IMR-90 (cell line): ENCODE measurements at regions not wholly inside any gene's neighbourhood (a gene's known extent, or its start where the extent isn't known, plus 50 kb on each side); places are given as distances from the start of the nearest gene placed in this dataset.

Experiments
- ATAC-seq: fragments of 200-7000 bp; cut with Tn5 transposase; 2 replicates; pipeline ENCODE4 v1.9.1; 2020; ENCODE audit warnings: low read depth, mild to moderate bottlenecking, moderate library complexity
- BruUV-seq: library from RNA; stranded (reverse); fragments of 400-500 nt; replicated peaks from 2 replicates; lab custom pipeline; 2021; lab: Mats Ljungman, UMichigan
- CTCF ChIA-PET: fragments of 300-600 bp; formaldehyde crosslinking; extraction: SDS; loops from one replicate; lab custom pipeline; 2021; ENCODE audit warnings: antibody characterized with exemption; lab: Yijun Ruan, JAX
- POLR2A ChIA-PET: fragments of 300-600 bp; sonication (Branson Sonifier 250); formaldehyde crosslinking; loops from one replicate; lab custom pipeline; 2022; ENCODE audit warnings: antibody characterized with exemption; ENCODE audit not compliant: unreplicated experiment; lab: Charles Lee
- DNase-seq: peaks from one replicate; pipeline ENCODE4 v3.0.0; 2013
- H2AFZ ChIP-seq: replicated peaks from 2 replicates; pipeline ENCODE3; 2013; ENCODE audit warnings: low read length, mild to moderate bottlenecking; ENCODE audit not compliant: poor library complexity
- H2AK5ac ChIP-seq: 2 replicates; pipeline ENCODE4 v1.6.1; 2013; ENCODE audit warnings: low read depth, low read length, inconsistent platforms
- H2AK9ac ChIP-seq: replicated peaks from 2 replicates; pipeline ENCODE3; 2013; ENCODE audit warnings: mild to moderate bottlenecking, low read depth, low read length, moderate library complexity; ENCODE audit not compliant: poor library complexity
- H2BK120ac ChIP-seq: 2 replicates; pipeline ENCODE4 v1.6.1; 2013; ENCODE audit warnings: low read depth, low read length, inconsistent platforms
- H2BK15ac ChIP-seq: 3 replicates; pipeline ENCODE4 v1.6.1; 2013; ENCODE audit warnings: low read depth, low read length, inconsistent platforms
- H2BK20ac ChIP-seq: 2 replicates; pipeline ENCODE4 v1.6.1; 2013; ENCODE audit warnings: low read depth, mild to moderate bottlenecking, inconsistent platforms, low read length, moderate library complexity
- H2BK5ac ChIP-seq: 2 replicates; pipeline ENCODE4 v1.6.1; 2013; ENCODE audit warnings: mild to moderate bottlenecking, low read depth, low read length, inconsistent platforms; ENCODE audit not compliant: poor library complexity, severe bottlenecking
- H3K14ac ChIP-seq: replicated peaks from 2 replicates; pipeline ENCODE4 v1.6.1; 2013; ENCODE audit warnings: low read depth, low read length, inconsistent platforms
- H3K18ac ChIP-seq: 2 replicates; pipeline ENCODE4 v1.6.1; 2013; ENCODE audit warnings: low read depth, low read length, control low read depth
- H3K23ac ChIP-seq: 2 replicates; pipeline ENCODE4 v1.6.1; 2013; ENCODE audit warnings: low read depth, low read length, inconsistent platforms
- H3K27ac ChIP-seq: 2 replicates; pipeline ENCODE4 v1.5.1; 2013; ENCODE audit warnings: mild to moderate bottlenecking, control low read depth, low read length; ENCODE audit not compliant: insufficient read depth
- H3K27me3 ChIP-seq: 2 replicates; pipeline ENCODE4 v1.6.1; 2013; ENCODE audit warnings: low read length; ENCODE audit not compliant: control insufficient read depth, insufficient read depth
- H3K36me3 ChIP-seq: 2 replicates; pipeline ENCODE4 v1.6.1; 2013; ENCODE audit warnings: low read length, mixed read lengths; ENCODE audit not compliant: control insufficient read depth, insufficient read depth
- H3K4ac ChIP-seq: 2 replicates; pipeline ENCODE4 v1.6.1; 2013; ENCODE audit warnings: low read depth, low read length, inconsistent platforms
- H3K4me1 ChIP-seq: 2 replicates; pipeline ENCODE4 v1.6.1; 2013; ENCODE audit warnings: low read length, mixed read lengths; ENCODE audit not compliant: control insufficient read depth, insufficient read depth
- H3K4me2 ChIP-seq: 2 replicates; pipeline ENCODE4 v1.6.1; 2013; ENCODE audit warnings: low read depth, mild to moderate bottlenecking, control low read depth, low read length, moderate library complexity
- H3K4me3 ChIP-seq: 2 replicates; pipeline ENCODE4 v1.5.1; 2013; ENCODE audit warnings: low read depth, mild to moderate bottlenecking, control low read depth, low read length, moderate library complexity; ENCODE audit not compliant: insufficient read depth
- H3K56ac ChIP-seq: 2 replicates; pipeline ENCODE4 v1.6.1; 2013; ENCODE audit warnings: low read length, inconsistent platforms; ENCODE audit not compliant: insufficient read depth; ENCODE audit errors: extremely low read depth
- H3K79me1 ChIP-seq, 2 experiments: 2 replicates each; pipeline ENCODE4 v1.6.1; 2013; ENCODE audit warnings: low read length in 2 of 2, inconsistent platforms in 1 of 2, low read depth in 1 of 2
- H3K9ac ChIP-seq: 2 replicates; pipeline ENCODE4 v1.6.1; 2013; ENCODE audit warnings: low read depth, low read length, control low read depth
- H3K9me1 ChIP-seq: 2 replicates; pipeline ENCODE4 v1.6.1; 2013; ENCODE audit warnings: low read length, inconsistent platforms; ENCODE audit not compliant: insufficient read depth
- H3K9me3 ChIP-seq: 2 replicates; pipeline ENCODE4 v1.6.1; 2013; ENCODE audit warnings: low read length; ENCODE audit not compliant: control insufficient read depth, insufficient read depth
- H4K20me1 ChIP-seq: 2 replicates; pipeline ENCODE4 v1.6.1; 2013; ENCODE audit warnings: low read length, inconsistent platforms; ENCODE audit not compliant: insufficient read depth
- H4K5ac ChIP-seq: 2 replicates; pipeline ENCODE4 v1.6.1; 2013; ENCODE audit warnings: mild to moderate bottlenecking, low read depth, low read length, control low read depth
- H4K8ac ChIP-seq, 2 experiments: 2 replicates each; pipeline ENCODE4 v1.6.1; 2013; ENCODE audit warnings: low read depth in 2 of 2, low read length in 2 of 2, control low read depth in 1 of 2, inconsistent platforms in 1 of 2
- H4K91ac ChIP-seq: 2 replicates; pipeline ENCODE4 v1.6.1; 2013; ENCODE audit warnings: low read depth, low read length, inconsistent platforms; ENCODE audit not compliant: insufficient read depth
- BHLHE40 ChIP-seq: fragments of 150-350 bp; IDR thresholded peaks from 2 replicates; pipeline ENCODE4 v1.6.1; 2016; ENCODE audit warnings: mild to moderate bottlenecking, low read depth, low read length
- CEBPB ChIP-seq: IDR thresholded peaks from 2 replicates; pipeline ENCODE4 v1.6.1; 2012; ENCODE audit warnings: low read depth, low read length, improper control_type of control experiment
- CHD1 ChIP-seq: IDR thresholded peaks from 2 replicates; pipeline ENCODE4 v1.6.1; 2012; ENCODE audit warnings: low read depth, low read length, improper control_type of control experiment
- MAFK ChIP-seq: IDR thresholded peaks from 2 replicates; pipeline ENCODE4 v1.6.1; 2012; ENCODE audit warnings: low read depth, low read length, improper control_type of control experiment
- MAZ ChIP-seq: IDR thresholded peaks from 2 replicates; pipeline ENCODE4 v1.6.1; 2012; ENCODE audit warnings: low read depth, mild to moderate bottlenecking, low read length, improper control_type of control experiment, moderate library complexity, borderline replicate concordance
- MXI1 ChIP-seq: IDR thresholded peaks from 2 replicates; pipeline ENCODE4 v1.6.1; 2012; ENCODE audit warnings: low read depth, mild to moderate bottlenecking, low read length, moderate library complexity, borderline replicate concordance
- NFE2L2 ChIP-seq: fragments of 150-350 bp; IDR thresholded peaks from 2 replicates; pipeline ENCODE4 v1.6.1; 2016; ENCODE audit warnings: low read depth, mild to moderate bottlenecking, low read length
- POLR2A ChIP-seq: IDR thresholded peaks from 2 replicates; pipeline ENCODE4 v1.6.1; 2012; ENCODE audit warnings: mild to moderate bottlenecking, low read depth, low read length
- RAD21 ChIP-seq: IDR thresholded peaks from 2 replicates; pipeline ENCODE4 v1.6.1; 2012; ENCODE audit warnings: low read length, improper control_type of control experiment
- RCOR1 ChIP-seq: IDR thresholded peaks from 2 replicates; pipeline ENCODE4 v1.6.1; 2012; ENCODE audit warnings: mild to moderate bottlenecking, low read length, improper control_type of control experiment; ENCODE audit not compliant: insufficient replicate concordance
- SMC3 ChIP-seq: fragments of 150-350 bp; IDR thresholded peaks from 2 replicates; pipeline ENCODE4 v1.6.1; 2016; ENCODE audit warnings: low read depth, mild to moderate bottlenecking, antibody characterized with exemption, low read length, moderate library complexity
- WGBS, 2 experiments: methylation state at CpG; one replicate each; pipeline versions ENCODE4 v1.1.5 to v1.1.7; 2013; ENCODE audit warnings: missing lambda C conversion rate in 2 of 2; ENCODE audit not compliant: insufficient read length in 1 of 2; ENCODE audit errors: extremely low coverage in 2 of 2; 5-methylcytosine and 5-hydroxymethylcytosine counted together
- dilution Hi-C: fragments of 300-500 bp; cut with HindIII; formaldehyde crosslinking; loops from one replicate; pipeline ENCODE4 v1.14.3; 2018; ENCODE audit warnings: low sequenced_read_pairs; ENCODE audit not compliant: unreplicated experiment
- in situ Hi-C: fragments of 300-500 bp; cut with MboI; formaldehyde crosslinking; loops from 3 replicates; pipeline ENCODE4 v1.14.3; 2019; ENCODE audit warnings: low sequenced_read_pairs, inconsistent platforms, mixed read lengths
- intact Hi-C: fragments of 100-400 bp; cut with micrococcal nuclease; formaldehyde crosslinking; loops from 2 replicates; pipeline ENCODE4 v1.10.0; 2022
- TF ChIP-seq, protein P1 (sequence below): fragments of 150-350 bp; IDR thresholded peaks from 2 replicates; pipeline ENCODE4 v1.6.1; 2016; ENCODE audit warnings: low read depth, mild to moderate bottlenecking, low read length, moderate library complexity, borderline replicate concordance
- TF ChIP-seq, protein P2 (sequence below): fragments of 150-350 bp; IDR thresholded peaks from 2 replicates; pipeline ENCODE4 v1.6.1; 2017; ENCODE audit warnings: mild to moderate bottlenecking, antibody characterized with exemption, low read length, low read depth

- H3K56ac ChIP-seq = no peak overlapping the region
- no peak overlapping the region for H3K4ac ChIP-seq
- TF ChIP-seq BHLHE40 = no peak
- TF ChIP-seq CEBPB = no peak
- no peak for TF ChIP-seq MAZ
- TF ChIP-seq SMC3 = no peak
- TF ChIP-seq CHD1 = no peak
- TF ChIP-seq RAD21 = no peak
- TF ChIP-seq, protein P1, sequence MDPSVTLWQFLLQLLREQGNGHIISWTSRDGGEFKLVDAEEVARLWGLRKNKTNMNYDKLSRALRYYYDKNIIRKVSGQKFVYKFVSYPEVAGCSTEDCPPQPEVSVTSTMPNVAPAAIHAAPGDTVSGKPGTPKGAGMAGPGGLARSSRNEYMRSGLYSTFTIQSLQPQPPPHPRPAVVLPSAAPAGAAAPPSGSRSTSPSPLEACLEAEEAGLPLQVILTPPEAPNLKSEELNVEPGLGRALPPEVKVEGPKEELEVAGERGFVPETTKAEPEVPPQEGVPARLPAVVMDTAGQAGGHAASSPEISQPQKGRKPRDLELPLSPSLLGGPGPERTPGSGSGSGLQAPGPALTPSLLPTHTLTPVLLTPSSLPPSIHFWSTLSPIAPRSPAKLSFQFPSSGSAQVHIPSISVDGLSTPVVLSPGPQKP = no peak
- TF ChIP-seq POLR2A = no peak
- TF ChIP-seq MAFK = no peak
- no peak for TF ChIP-seq MXI1
- TF ChIP-seq, protein P2, sequence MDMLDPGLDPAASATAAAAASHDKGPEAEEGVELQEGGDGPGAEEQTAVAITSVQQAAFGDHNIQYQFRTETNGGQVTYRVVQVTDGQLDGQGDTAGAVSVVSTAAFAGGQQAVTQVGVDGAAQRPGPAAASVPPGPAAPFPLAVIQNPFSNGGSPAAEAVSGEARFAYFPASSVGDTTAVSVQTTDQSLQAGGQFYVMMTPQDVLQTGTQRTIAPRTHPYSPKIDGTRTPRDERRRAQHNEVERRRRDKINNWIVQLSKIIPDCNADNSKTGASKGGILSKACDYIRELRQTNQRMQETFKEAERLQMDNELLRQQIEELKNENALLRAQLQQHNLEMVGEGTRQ = no peak
- TF ChIP-seq RCOR1 = no peak
- TF ChIP-seq NFE2L2 = no peak
- no peak overlapping the region for H3K23ac ChIP-seq
- dilution Hi-C loops (no loop called here), intact Hi-C loops (loop anchor here (10.0 kb wide), 1 partner anchor 308 kb away; no protein-coding TSS in a partner anchor), in situ Hi-C loops (loop anchor here (25.0 kb wide), 1 partner anchor 890 kb away; no protein-coding TSS in a partner anchor)
- no peak overlapping the region for H2BK20ac ChIP-seq
- H3K9me3 ChIP-seq = no peaks in the 10 kb centered on the region
- no peaks in the 10 kb centered on the region for H3K4me1 ChIP-seq
- ATAC-seq (no peak), DNase-seq (no peak)
- no peak overlapping the region for H4K5ac ChIP-seq
- H3K9me1 ChIP-seq = no peaks in the 10 kb centered on the region
- POLR2A ChIA-PET = no interaction called here
- H2AK5ac ChIP-seq = no peak overlapping the region
- H2BK5ac ChIP-seq = no peak overlapping the region
- H3K79me1 ChIP-seq = no peaks in the 10 kb centered on the region
- BruUV-seq = no TSS peak
- H2BK15ac ChIP-seq = no peak overlapping the region
- H3K27ac ChIP-seq = no peak overlapping the region
- H3K27me3 ChIP-seq = peaks cover 30% of the 10 kb centered on the region
- no peak overlapping the region for H3K4me2 ChIP-seq
- H4K8ac ChIP-seq = no peak overlapping the region
- no peak overlapping the region for H2AFZ ChIP-seq
- H3K18ac ChIP-seq = no peak overlapping the region
- H2AK9ac ChIP-seq = no peak overlapping the region
- WGBS, 2 experiments = no CpG with 5 or more reads among the region's 5 CpGs
- H3K14ac ChIP-seq = no peak overlapping the region
- no peak overlapping the region for H2BK120ac ChIP-seq
- H3K4me3 ChIP-seq = no peak overlapping the region
- no peaks in the 10 kb centered on the region for H3K36me3 ChIP-seq
- H4K91ac ChIP-seq = no peak overlapping the region
- no peak overlapping the region for H3K9ac ChIP-seq
- no peaks in the 10 kb centered on the region for H4K20me1 ChIP-seq
- CTCF ChIA-PET = no interaction called here
These were observed 57.8 kb upstream of the TAGAP start for GRCh38 chr6:159102373-159103160.
